PFSK-1 (cell line): ENCODE measurements at regions not wholly inside any gene's neighbourhood (a gene's known extent, or its start where the extent isn't known, plus 50 kb on each side); places are given as distances from the start of the nearest gene placed in this dataset.

ENCODE experiments used
- FOXP2 ChIP-seq: optimal IDR thresholded peaks from 2 replicates; pipeline ENCODE3; 2011; ENCODE audit warnings: borderline replicate concordance, control low read depth, inconsistent platforms; ENCODE audit not compliant: insufficient read depth; ENCODE audit errors: extremely low read length, extremely low read depth
- POLR2AphosphoS5 ChIP-seq: IDR thresholded peaks from 2 replicates; pipeline ENCODE4 v1.6.1; 2012; ENCODE audit warnings: low read depth, mild to moderate bottlenecking, control low read depth, low read length, moderate library complexity
- SIN3A ChIP-seq: IDR thresholded peaks from 2 replicates; pipeline ENCODE4 v1.6.1; 2012; ENCODE audit warnings: mild to moderate bottlenecking, low read length, moderate library complexity, borderline replicate concordance; ENCODE audit not compliant: insufficient read depth
- TAF1 ChIP-seq: IDR thresholded peaks from 2 replicates; pipeline ENCODE4 v1.6.1; 2012; ENCODE audit warnings: low read length, control low read depth, borderline replicate concordance; ENCODE audit not compliant: insufficient read depth
- TF ChIP-seq, protein P1 (sequence below), 2 experiments: IDR thresholded peaks; 2 replicates each; pipeline versions ENCODE4 v1.6.1 to v1.8.0; 2011 to 2012; ENCODE audit warnings: low read depth in 2 of 2, low read length in 2 of 2, control low read depth in 1 of 2, inconsistent platforms in 1 of 2, mild to moderate bottlenecking in 1 of 2, moderate library complexity in 1 of 2; ENCODE audit not compliant: insufficient read depth in 1 of 2

DNA sequence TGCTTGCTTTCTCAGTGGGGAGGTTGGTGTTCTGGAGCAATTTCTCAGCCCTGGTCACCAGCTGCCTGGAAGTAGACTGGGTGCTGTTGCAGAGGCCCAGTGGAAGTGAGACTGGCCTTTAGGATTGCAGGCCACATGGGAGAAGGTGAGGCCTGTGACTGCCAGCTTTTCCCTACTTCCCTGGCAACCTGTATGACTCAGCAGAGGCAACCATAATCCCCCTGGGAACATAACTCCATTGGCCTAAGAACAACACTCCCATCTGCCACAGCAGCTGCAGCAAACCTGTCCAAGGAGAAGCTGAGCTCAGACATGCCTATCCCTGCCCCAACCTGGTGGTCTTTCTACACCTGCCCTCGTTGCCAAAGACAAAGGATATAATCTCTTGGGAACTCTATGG is 473.5 kb upstream of the SPTLC3 start:
- TF ChIP-seq SIN3A (no peak), POLR2AphosphoS5 (no peak), TAF1 (no peak), FOXP2 (no peak)
- TF ChIP-seq, protein P1, sequence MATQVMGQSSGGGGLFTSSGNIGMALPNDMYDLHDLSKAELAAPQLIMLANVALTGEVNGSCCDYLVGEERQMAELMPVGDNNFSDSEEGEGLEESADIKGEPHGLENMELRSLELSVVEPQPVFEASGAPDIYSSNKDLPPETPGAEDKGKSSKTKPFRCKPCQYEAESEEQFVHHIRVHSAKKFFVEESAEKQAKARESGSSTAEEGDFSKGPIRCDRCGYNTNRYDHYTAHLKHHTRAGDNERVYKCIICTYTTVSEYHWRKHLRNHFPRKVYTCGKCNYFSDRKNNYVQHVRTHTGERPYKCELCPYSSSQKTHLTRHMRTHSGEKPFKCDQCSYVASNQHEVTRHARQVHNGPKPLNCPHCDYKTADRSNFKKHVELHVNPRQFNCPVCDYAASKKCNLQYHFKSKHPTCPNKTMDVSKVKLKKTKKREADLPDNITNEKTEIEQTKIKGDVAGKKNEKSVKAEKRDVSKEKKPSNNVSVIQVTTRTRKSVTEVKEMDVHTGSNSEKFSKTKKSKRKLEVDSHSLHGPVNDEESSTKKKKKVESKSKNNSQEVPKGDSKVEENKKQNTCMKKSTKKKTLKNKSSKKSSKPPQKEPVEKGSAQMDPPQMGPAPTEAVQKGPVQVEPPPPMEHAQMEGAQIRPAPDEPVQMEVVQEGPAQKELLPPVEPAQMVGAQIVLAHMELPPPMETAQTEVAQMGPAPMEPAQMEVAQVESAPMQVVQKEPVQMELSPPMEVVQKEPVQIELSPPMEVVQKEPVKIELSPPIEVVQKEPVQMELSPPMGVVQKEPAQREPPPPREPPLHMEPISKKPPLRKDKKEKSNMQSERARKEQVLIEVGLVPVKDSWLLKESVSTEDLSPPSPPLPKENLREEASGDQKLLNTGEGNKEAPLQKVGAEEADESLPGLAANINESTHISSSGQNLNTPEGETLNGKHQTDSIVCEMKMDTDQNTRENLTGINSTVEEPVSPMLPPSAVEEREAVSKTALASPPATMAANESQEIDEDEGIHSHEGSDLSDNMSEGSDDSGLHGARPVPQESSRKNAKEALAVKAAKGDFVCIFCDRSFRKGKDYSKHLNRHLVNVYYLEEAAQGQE (IDR thresholded peaks at IDR 0.05; ENCODE audit: insufficient read depth in 1 of 2, low read depth in 2 of 2, low read length in 2 of 2): no peak
